Mesothelial cell of epicardium (in vitro differentiated cells): ENCODE measurements at regions not wholly inside any gene's neighbourhood (a gene's known extent, or its start where the extent isn't known, plus 50 kb on each side); places are given as distances from the start of the nearest gene placed in this dataset.
"Not testable (repeated sequence)": the region's sequence is repeated elsewhere in the genome, so short reads cannot be mapped to it uniquely, and the experiment has no call there.

Experiments
- DNase-seq, 2 experiments: peaks; one replicate each; pipeline ENCODE4 v3.0.0; 2021; ENCODE audit warnings: low spot score in 2 of 2; ENCODE audit not compliant: unreplicated experiment in 2 of 2
- H3K27ac Mint-ChIP-seq: 2 replicates; pipeline ENCODE4 v1.8.0; 2021; ENCODE audit warnings: mixed read lengths
- H3K27me3 Mint-ChIP-seq: 2 replicates; pipeline ENCODE4 v1.8.0; 2021; ENCODE audit warnings: low read depth, mixed read lengths
- H3K36me3 Mint-ChIP-seq: 2 replicates; pipeline ENCODE4 v1.8.0; 2021; ENCODE audit warnings: mixed read lengths
- H3K4me1 Mint-ChIP-seq: 2 replicates; pipeline ENCODE4 v1.8.0; 2021; ENCODE audit warnings: mixed read lengths
- H3K4me3 Mint-ChIP-seq: 2 replicates; pipeline ENCODE4 v1.8.0; 2021; ENCODE audit warnings: mild to moderate bottlenecking, moderate library complexity, mixed read lengths
- H3K9me3 Mint-ChIP-seq: 2 replicates; pipeline ENCODE4 v1.8.0; 2021; ENCODE audit warnings: mixed read lengths
- TF ChIP-seq, protein P1 (sequence below): fragments of 200-600 bp; sonication (generic); IDR thresholded peaks from one replicate; pipeline ENCODE4 v1.5.0; 2021; ENCODE audit warnings: antibody characterized with exemption; ENCODE audit not compliant: unreplicated experiment

DNA sequence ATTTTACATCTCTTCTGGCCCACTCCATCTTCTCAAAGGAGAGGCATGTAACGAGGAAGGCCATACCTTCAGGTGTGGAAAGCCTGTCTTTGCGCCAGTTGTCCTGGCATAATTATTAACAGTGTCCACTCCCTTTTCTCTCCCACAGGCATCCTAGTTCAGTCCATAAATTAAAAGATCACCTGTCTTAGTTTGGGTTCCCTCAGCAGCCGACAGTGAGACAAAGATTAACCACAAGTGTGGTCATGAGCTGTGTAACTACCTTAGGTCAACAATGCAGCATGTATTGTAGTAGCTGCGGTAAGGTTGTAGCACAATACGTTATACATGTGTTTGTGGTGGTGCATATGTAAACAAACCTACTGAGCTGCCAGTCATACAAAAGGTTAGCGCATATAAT, 103.3 kb upstream of the GALNT15 start:
- Mint-ChIP-seq H3K4me1 (peaks cover 23% of the 10 kb centered on the region), H3K9me3 (peaks cover 4% of the 10 kb centered on the region), H3K36me3 (no peaks in the 10 kb centered on the region), H3K4me3 (no peak overlapping the region), H3K27ac (no peak overlapping the region), H3K27me3 (no peaks in the 10 kb centered on the region)
- no peak for DNase-seq
- TF ChIP-seq, protein P1, sequence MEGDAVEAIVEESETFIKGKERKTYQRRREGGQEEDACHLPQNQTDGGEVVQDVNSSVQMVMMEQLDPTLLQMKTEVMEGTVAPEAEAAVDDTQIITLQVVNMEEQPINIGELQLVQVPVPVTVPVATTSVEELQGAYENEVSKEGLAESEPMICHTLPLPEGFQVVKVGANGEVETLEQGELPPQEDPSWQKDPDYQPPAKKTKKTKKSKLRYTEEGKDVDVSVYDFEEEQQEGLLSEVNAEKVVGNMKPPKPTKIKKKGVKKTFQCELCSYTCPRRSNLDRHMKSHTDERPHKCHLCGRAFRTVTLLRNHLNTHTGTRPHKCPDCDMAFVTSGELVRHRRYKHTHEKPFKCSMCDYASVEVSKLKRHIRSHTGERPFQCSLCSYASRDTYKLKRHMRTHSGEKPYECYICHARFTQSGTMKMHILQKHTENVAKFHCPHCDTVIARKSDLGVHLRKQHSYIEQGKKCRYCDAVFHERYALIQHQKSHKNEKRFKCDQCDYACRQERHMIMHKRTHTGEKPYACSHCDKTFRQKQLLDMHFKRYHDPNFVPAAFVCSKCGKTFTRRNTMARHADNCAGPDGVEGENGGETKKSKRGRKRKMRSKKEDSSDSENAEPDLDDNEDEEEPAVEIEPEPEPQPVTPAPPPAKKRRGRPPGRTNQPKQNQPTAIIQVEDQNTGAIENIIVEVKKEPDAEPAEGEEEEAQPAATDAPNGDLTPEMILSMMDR = no peak

DNA sequence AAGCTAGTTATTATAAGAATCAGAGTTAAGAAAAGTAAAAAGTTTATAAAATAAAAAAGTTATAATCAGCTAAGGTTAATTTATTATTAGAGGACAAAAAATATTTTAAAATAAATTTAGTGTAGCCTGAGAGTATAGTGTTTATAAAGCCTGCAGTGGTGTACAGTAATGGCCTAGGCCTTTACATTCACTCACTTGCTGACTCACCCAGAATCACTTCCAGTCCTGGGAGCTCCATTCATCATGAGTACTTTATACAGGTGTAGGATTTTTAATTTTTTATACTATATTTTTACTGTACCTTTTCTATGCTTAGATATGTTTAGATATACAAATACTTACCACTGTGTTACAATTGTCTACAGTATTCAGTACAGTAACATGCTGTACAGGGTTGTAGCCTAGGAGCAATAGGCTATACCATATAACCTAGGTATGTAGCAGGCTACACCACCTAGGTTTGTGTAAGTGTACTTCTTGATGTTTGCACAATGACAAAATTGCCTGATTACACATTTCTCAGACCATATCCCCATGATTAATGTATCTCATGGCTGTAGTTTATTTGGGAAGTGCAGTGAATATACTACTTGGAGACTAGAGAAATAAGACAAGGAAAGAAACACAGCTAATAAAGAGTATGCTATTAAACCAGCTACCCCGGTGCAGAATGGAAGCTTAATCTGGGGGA, 101.9 kb upstream of the GALNT15 start:
- no peak overlapping the region for H3K27ac Mint-ChIP-seq
- peaks cover 7% of the 10 kb centered on the region for H3K9me3 Mint-ChIP-seq
- H3K27me3 Mint-ChIP-seq = no peaks in the 10 kb centered on the region
- TF ChIP-seq, protein P1 = no peak
- DNase-seq = no peak
- H3K4me3 Mint-ChIP-seq = no peak overlapping the region
- H3K36me3 Mint-ChIP-seq = no peaks in the 10 kb centered on the region
- peaks cover 19% of the 10 kb centered on the region for H3K4me1 Mint-ChIP-seq

DNA sequence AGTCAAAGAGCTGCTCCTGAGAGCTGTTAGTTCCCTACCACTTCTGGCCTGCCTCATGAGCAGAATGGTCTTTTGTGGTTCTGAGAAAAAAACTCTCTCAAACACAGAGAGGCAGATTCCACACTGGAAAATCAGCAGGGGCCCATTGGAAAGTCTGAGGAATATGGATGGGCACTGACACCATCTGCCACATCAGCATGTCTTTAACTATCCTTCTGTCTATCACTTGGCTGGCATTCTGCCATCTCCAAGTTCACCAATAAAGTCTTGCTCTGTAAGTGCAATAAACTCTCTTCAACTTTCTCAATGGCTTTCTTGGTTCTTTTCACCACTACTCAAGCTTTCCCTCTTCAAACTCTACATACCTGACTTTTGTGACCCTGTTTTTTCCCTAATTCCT, 101.3 kb upstream of the GALNT15 start:
- Mint-ChIP-seq H3K27me3 (no peaks in the 10 kb centered on the region), H3K4me1 (peaks cover 13% of the 10 kb centered on the region)

DNA sequence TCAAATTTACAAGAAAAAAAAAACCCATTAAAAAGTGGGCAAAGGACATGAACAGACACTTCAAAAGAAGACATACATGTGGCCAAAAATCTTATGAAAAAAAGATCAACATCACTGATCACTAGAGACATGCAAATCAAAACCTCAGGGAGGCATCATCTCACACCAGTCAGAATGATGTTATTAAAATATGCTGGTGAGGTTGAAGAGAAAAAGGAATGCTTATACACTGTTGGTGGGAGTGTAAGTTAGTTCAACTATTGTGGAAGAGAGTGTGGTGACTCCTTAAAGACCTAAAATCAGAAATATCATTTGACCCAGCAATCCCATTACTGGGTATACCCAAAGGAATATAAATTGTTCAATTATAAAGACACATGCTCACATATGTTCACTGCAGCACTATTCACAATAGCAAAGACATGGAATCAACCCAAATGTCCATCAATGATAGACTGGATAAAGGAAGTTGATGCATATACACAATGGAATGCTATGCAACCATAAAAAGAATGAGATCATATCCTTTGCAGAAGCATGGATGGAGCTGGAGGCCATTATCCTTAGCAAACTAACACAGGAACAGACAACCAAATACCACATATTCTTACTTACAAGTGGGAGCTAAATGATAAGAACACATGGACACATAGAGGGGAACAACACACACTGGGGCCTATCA, 100.3 kb upstream of the GALNT15 start:
- H3K4me3 Mint-ChIP-seq, H3K27ac Mint-ChIP-seq, H3K27me3 Mint-ChIP-seq, H3K36me3 Mint-ChIP-seq, H3K4me1 Mint-ChIP-seq, DNase-seq: not testable (repeated sequence)
- peaks cover 12% of the 10 kb centered on the region for H3K9me3 Mint-ChIP-seq

More for the DNA sequence above, 101.3 kb upstream of the GALNT15 start:
- TF ChIP-seq, protein P1 = no peak
- peaks cover 11% of the 10 kb centered on the region for H3K9me3 Mint-ChIP-seq
- no peak for DNase-seq
- H3K27ac Mint-ChIP-seq = no peak overlapping the region
- no peaks in the 10 kb centered on the region for H3K36me3 Mint-ChIP-seq
- no peak overlapping the region for H3K4me3 Mint-ChIP-seq

DNA sequence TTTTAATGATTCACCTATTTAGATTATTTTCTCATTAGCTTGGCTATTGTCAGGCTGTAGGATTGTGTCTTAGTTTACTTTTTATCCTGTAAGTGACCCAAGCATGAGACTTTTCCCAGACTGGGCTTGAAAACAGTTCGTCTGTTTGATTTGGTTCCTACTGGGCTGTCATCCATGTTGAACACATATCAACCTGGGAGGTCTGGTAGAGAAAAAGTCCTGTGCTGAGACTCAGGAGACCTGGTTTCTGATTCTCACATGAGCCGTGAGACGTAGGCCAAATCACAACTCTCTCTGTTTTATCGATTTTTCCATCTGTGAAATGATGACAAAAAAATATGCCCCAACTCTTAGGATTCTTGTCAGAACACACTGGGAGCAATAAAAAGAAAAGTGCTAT, 98.8 kb upstream of the GALNT15 start:
- Mint-ChIP-seq H3K9me3 (peaks cover 22% of the 10 kb centered on the region), H3K27ac (no peak overlapping the region), H3K4me1 (no peaks in the 10 kb centered on the region), H3K36me3 (no peaks in the 10 kb centered on the region), H3K27me3 (no peaks in the 10 kb centered on the region), H3K4me3 (no peak overlapping the region)
- TF ChIP-seq, protein P1 = no peak
- DNase-seq = no peak

DNA sequence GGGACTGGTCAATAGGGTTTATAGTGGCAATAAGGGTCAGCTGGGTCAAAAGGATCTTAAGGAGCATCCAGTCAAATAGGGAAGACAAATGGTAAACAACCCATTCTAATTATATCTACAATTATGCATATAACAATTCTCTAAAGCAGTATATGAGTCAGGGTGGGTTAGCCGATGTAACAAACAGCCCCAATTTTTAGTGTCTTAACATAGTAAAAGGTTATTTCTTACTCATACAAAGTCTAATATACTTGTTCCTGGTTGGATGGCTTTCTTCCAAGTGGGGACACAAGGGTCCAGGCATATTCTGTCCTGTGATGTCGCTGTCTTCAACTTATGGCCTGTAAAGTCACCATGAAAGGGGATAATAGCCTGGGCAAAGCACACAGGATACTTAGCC, 97.9 kb upstream of the GALNT15 start:
- DNase-seq = no peak
- Mint-ChIP-seq H3K9me3 (peaks cover 29% of the 10 kb centered on the region), H3K4me1 (no peaks in the 10 kb centered on the region), H3K27me3 (no peaks in the 10 kb centered on the region), H3K36me3 (no peaks in the 10 kb centered on the region), H3K27ac (no peak overlapping the region), H3K4me3 (no peak overlapping the region)
- TF ChIP-seq, protein P1 = no peak

DNA sequence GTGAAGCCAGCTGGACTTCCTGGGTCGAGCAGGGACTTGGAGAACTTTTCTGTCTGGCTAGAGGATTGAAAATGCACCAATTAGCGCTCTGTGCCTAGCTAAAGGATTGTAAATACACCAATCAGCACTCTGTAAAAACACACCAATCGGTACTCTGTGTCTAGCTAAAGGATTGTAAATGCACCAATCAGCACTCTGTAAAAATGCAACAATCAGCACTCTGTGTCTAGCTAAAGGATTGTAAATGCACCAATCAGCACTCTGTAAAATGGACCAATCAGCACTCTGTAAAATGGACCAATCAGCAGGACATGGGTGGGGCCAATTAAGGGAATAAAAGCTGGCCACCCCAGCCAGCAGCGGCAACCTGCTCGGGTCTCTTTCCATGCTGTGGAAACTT, 97.3 kb upstream of the GALNT15 start:
- H3K36me3 Mint-ChIP-seq, H3K27ac Mint-ChIP-seq, H3K4me1 Mint-ChIP-seq, DNase-seq, H3K27me3 Mint-ChIP-seq, H3K4me3 Mint-ChIP-seq: not testable (repeated sequence)
- peaks cover 30% of the 10 kb centered on the region for H3K9me3 Mint-ChIP-seq

DNA sequence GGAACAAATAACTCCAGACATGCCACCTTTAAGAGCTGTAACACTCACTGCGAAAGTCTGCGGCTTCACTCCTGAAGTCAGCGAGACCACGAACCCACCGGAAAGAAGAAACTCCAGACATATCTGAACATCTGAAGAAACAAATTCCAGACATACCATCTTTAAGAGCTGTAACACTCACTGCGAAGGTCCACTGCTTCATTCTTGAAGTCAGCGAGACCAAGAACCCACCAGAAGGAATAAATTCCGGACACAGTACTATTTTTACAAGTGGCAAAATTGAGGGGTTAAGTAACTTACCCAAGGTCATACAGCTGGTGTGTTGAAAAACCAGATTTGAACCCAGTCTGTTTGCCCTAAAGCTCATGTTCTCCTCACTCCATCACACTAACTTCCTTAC, 96.8 kb upstream of the GALNT15 start:
- H3K36me3 Mint-ChIP-seq, H3K27me3 Mint-ChIP-seq, H3K4me1 Mint-ChIP-seq, H3K4me3 Mint-ChIP-seq, DNase-seq, H3K27ac Mint-ChIP-seq: not testable (repeated sequence)
- peaks cover 33% of the 10 kb centered on the region for H3K9me3 Mint-ChIP-seq
